SK-N-SH (cell line): ENCODE measurements at regions not wholly inside any gene's neighbourhood (a gene's known extent, or its start where the extent isn't known, plus 50 kb on each side); places are given as distances from the start of the nearest gene placed in this dataset.

Experiments
- CTCF ChIA-PET: fragments of 300-600, 350-600 bp; formaldehyde crosslinking; extraction: SDS; loops from one replicate; lab custom pipeline; 2021; lab: Yijun Ruan, JAX
- POLR2A ChIA-PET: fragments of 350-600 bp; sonication (Branson Sonifier 250); formaldehyde crosslinking; extraction: SDS; loops from one replicate; lab custom pipeline; 2020; ENCODE audit warnings: antibody characterized with exemption, inconsistent platforms; lab: Yijun Ruan, JAX
- DNase-seq: peaks from one replicate; pipeline ENCODE4 v3.0.0; 2012
- H2AFZ ChIP-seq: fragments of 200-600 bp; sonication (generic); 2 replicates; pipeline ENCODE4 v1.8.1; 2016; ENCODE audit warnings: antibody characterized with exemption, mild to moderate bottlenecking, low read depth
- H3F3A ChIP-seq: fragments of 200-600 bp; sonication (generic); replicated peaks from 2 replicates; pipeline ENCODE3; 2016; ENCODE audit warnings: antibody characterized with exemption, mild to moderate bottlenecking; ENCODE audit not compliant: insufficient read depth
- H3K27ac ChIP-seq, 2 experiments: fragments of 200-500 bp in 1 of 2; fragments of 200-600 bp in 1 of 2; sonication (Bioruptor generic) in 1 of 2; sonication (generic), shearing (Covaris generic) in 1 of 2; 2 replicates each; pipeline versions ENCODE4 v1.5.1 to v1.6.1; 2014 to 2016; ENCODE audit warnings: low read depth in 2 of 2, inconsistent platforms in 1 of 2, low read length in 1 of 2, mild to moderate bottlenecking in 1 of 2, mixed read lengths in 1 of 2
- H3K27me3 ChIP-seq: fragments of 200-600 bp; sonication (generic), shearing (Covaris generic); 2 replicates; pipeline ENCODE4 v1.6.1; 2016; ENCODE audit warnings: mixed run types; ENCODE audit not compliant: insufficient read depth
- H3K36me3 ChIP-seq, 2 experiments: fragments of 200-500 bp in 1 of 2; fragments of 200-600 bp in 1 of 2; sonication (Bioruptor generic) in 1 of 2; sonication (generic) in 1 of 2; replicated peaks in 1 of 2; 2 replicates each; pipeline versions ENCODE3 to v1.5.1; 2014 to 2016; ENCODE audit warnings: low read length in 1 of 2, mild to moderate bottlenecking in 1 of 2; ENCODE audit not compliant: insufficient read depth in 2 of 2, control insufficient read depth in 1 of 2
- H3K4me1 ChIP-seq, 2 experiments: fragments of 200-500 bp in 1 of 2; fragments of 200-600 bp in 1 of 2; sonication (Bioruptor generic) in 1 of 2; sonication (generic), shearing (Covaris generic) in 1 of 2; 2 replicates each; pipeline versions ENCODE4 v1.5.1 to v1.6.1; 2014 to 2016; ENCODE audit warnings: low read depth in 1 of 2, low read length in 1 of 2, mixed run types in 1 of 2; ENCODE audit not compliant: insufficient read depth in 2 of 2, control insufficient read depth in 1 of 2
- H3K4me2 ChIP-seq: fragments of 200-600 bp; sonication (generic), shearing (Covaris generic); 2 replicates; pipeline ENCODE4 v1.6.1; 2017; ENCODE audit warnings: mixed run types
- H3K4me3 ChIP-seq, 2 experiments: fragments of 200-500 bp in 1 of 2; fragments of 200-600 bp in 1 of 2; sonication (Bioruptor generic) in 1 of 2; sonication (generic), shearing (Covaris generic) in 1 of 2; 2 replicates each; pipeline versions ENCODE4 v1.5.1 to v1.8.1; 2014 to 2016; ENCODE audit warnings: low read depth in 2 of 2, inconsistent platforms in 1 of 2, low read length in 1 of 2, mild to moderate bottlenecking in 1 of 2, mixed read lengths in 1 of 2, moderate library complexity in 1 of 2
- H3K79me2 ChIP-seq: fragments of 200-600 bp; sonication (generic); 2 replicates; pipeline ENCODE4 v1.8.1; 2017; ENCODE audit warnings: mild to moderate bottlenecking; ENCODE audit not compliant: insufficient read depth
- H3K9ac ChIP-seq: fragments of 200-600 bp; sonication (generic); 2 replicates; pipeline ENCODE4 v1.6.1; 2017; ENCODE audit warnings: mixed run types
- H3K9me2 ChIP-seq: fragments of 200-600 bp; sonication (generic); 2 replicates; pipeline ENCODE4 v1.6.1; 2017; ENCODE audit warnings: mixed run types
- H3K9me3 ChIP-seq: fragments of 200-600 bp; sonication (generic); 2 replicates; pipeline ENCODE4 v1.6.1; 2017; ENCODE audit warnings: mixed run types, mild to moderate bottlenecking, moderate library complexity
- H4K20me1 ChIP-seq: fragments of 200-600 bp; sonication (generic); 2 replicates; pipeline ENCODE4 v1.6.1; 2017; ENCODE audit warnings: mild to moderate bottlenecking, mixed run types; ENCODE audit not compliant: insufficient read depth
- EP300 ChIP-seq, 2 experiments: IDR thresholded peaks; 2 replicates each; pipeline versions ENCODE4 v1.4.0 to v1.6.1; 2012; ENCODE audit warnings: borderline replicate concordance in 1 of 2, low read depth in 1 of 2, low read length in 1 of 2
- EZH2phosphoT487 ChIP-seq: fragments of 200-600 bp; sonication (generic); IDR thresholded peaks from 2 replicates; pipeline ENCODE4 v1.6.1; 2017; ENCODE audit warnings: low read depth, mixed run types, mild to moderate bottlenecking, antibody characterized with exemption, moderate library complexity, borderline replicate concordance
- FOXM1 ChIP-seq: IDR thresholded peaks from 2 replicates; pipeline ENCODE4 v1.4.0; 2012; ENCODE audit warnings: low read depth, mild to moderate bottlenecking
- GATA2 ChIP-seq: sonication (generic); formaldehyde crosslinking; IDR thresholded peaks from 2 replicates; pipeline ENCODE4 v1.5.0; 2020; ENCODE audit warnings: mild to moderate bottlenecking, missing genetic modification reagents
- JUND ChIP-seq: IDR thresholded peaks from 2 replicates; pipeline ENCODE4 v1.4.0; 2012
- MEF2A ChIP-seq: IDR thresholded peaks from 2 replicates; pipeline ENCODE4 v1.4.0; 2012; ENCODE audit warnings: low read depth, borderline replicate concordance
- MXI1 ChIP-seq: IDR thresholded peaks from 2 replicates; pipeline ENCODE4 v1.6.1; 2012; ENCODE audit warnings: mild to moderate bottlenecking, low read depth, low read length, improper control_type of control experiment
- NFIC ChIP-seq: IDR thresholded peaks from 2 replicates; pipeline ENCODE4 v1.4.0; 2012; ENCODE audit warnings: borderline replicate concordance
- POLR2AphosphoS5 ChIP-seq: IDR thresholded peaks from 2 replicates; pipeline ENCODE4 v1.6.1; 2012; ENCODE audit warnings: low read depth, low read length
- RAD21 ChIP-seq: IDR thresholded peaks from 2 replicates; pipeline ENCODE4 v1.6.1; 2012; ENCODE audit warnings: mild to moderate bottlenecking, low read length
- RCOR1 ChIP-seq: fragments of 150-350 bp; IDR thresholded peaks from 2 replicates; pipeline ENCODE4 v1.6.1; 2017; ENCODE audit warnings: antibody characterized with exemption, low read length
- TAF1 ChIP-seq: IDR thresholded peaks from 2 replicates; pipeline ENCODE4 v1.6.1; 2012; ENCODE audit warnings: low read depth, mild to moderate bottlenecking, low read length, moderate library complexity, borderline replicate concordance
- TCF12 ChIP-seq: IDR thresholded peaks from 2 replicates; pipeline ENCODE4 v1.4.0; 2012
- YY1 ChIP-seq: IDR thresholded peaks from 2 replicates; pipeline ENCODE4 v1.4.0; 2012; ENCODE audit warnings: low read depth, mild to moderate bottlenecking
- WGBS: methylation state at CpG from one replicate; pipeline ENCODE4 v1.1.6; 2017; ENCODE audit warnings: low lambda C conversion rate; 5-methylcytosine and 5-hydroxymethylcytosine counted together
- TF ChIP-seq, protein P1 (sequence below): IDR thresholded peaks from 2 replicates; pipeline ENCODE4 v1.4.0; 2012; ENCODE audit warnings: low read depth, borderline replicate concordance

DNA sequence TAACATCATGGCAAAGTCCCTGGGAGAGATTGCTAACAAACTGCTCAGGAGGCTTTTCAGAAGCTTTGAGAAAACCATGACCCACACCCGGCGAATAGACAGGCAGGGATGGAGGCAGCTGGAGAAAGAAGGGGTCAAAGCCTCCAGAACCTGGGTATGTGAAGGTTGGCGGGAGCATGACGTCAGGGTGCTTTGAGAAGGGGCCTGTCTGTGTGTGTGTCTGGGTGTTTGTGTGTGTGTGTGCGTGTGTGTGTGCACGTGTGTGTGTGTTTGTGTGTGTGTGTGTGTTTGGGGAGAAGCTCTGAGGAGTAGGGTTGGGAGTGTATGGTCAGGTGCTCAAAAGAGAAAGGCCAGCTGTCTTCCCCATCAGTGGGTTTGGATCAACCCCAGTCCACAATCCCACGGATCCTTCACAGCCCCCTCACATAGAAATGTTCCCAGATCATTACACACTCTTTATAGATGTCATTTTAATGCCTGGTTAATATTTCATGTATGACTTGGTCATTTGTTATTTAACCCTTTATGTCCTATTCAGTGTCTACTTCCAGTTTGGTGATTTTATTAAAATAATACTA, 254.1 kb upstream of the SMIM21 start:
- no peak overlapping the region for H2AFZ ChIP-seq
- H3K27ac ChIP-seq = no peak overlapping the region
- CTCF ChIA-PET = no interaction called here
- H3K4me2 ChIP-seq = no peak overlapping the region
- H3K4me3 ChIP-seq = no peak overlapping the region
- H3K27me3 ChIP-seq = no peaks in the 10 kb centered on the region
- H3F3A ChIP-seq = no peaks in the 10 kb centered on the region
- no peaks in the 10 kb centered on the region for H4K20me1 ChIP-seq
- H3K79me2 ChIP-seq = no peaks in the 10 kb centered on the region
- 26% methylated on average over 7 of the region's 7 CpGs for WGBS
- no peaks in the 10 kb centered on the region for H3K36me3 ChIP-seq
- no peak for DNase-seq
- no peaks in the 10 kb centered on the region for H3K4me1 ChIP-seq
- POLR2A ChIA-PET = no interaction called here
- H3K9me2 ChIP-seq = no peaks in the 10 kb centered on the region
- no peak for TF ChIP-seq TCF12
- TF ChIP-seq GATA2 = no peak
- TF ChIP-seq FOXM1 = no peak
- TF ChIP-seq NFIC = no peak
- H3K9ac ChIP-seq = no peak overlapping the region
- H3K9me3 ChIP-seq = peaks cover 5% of the 10 kb centered on the region; the same call in 1 of the 2 replicates

DNA sequence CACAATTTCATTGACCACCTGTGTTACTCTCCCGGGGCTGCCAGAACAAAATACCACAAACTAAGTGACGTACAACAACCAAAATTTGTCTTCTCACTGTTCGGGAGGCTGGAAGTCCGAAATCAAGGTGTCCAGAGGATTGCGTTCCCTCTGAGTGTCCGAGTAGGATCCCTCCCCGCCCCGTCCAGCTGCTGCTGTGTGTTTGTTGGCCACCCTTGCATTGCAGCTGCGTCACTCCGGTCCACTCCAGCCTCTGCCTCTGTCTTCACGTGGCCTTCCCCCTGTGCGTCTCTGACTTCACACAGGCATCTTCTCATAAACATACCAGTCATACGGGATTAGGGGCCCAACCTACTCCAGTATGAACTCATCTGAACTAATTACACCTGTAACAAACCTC, 251.8 kb upstream of the SMIM21 start:
- DNase-seq = no peak
- peaks cover 5% of the 10 kb centered on the region; the same call in 1 of the 2 replicates for H3K9me3 ChIP-seq
- no peaks in the 10 kb centered on the region for H3K79me2 ChIP-seq
- H2AFZ ChIP-seq = no peak overlapping the region
- TF ChIP-seq TCF12 (no peak), EP300 (IDR thresholded peaks at IDR 0.05; ENCODE audit: borderline replicate concordance in 1 of 2, low read depth in 1 of 2, low read length in 1 of 2) (no peak), JUND (no peak), POLR2AphosphoS5 (no peak), RAD21 (no peak), NFIC (no peak), MXI1 (no peak), YY1 (no peak), RCOR1 (no peak), EZH2phosphoT487 (no peak), TAF1 (no peak), MEF2A (no peak)
- TF ChIP-seq, protein P1, sequence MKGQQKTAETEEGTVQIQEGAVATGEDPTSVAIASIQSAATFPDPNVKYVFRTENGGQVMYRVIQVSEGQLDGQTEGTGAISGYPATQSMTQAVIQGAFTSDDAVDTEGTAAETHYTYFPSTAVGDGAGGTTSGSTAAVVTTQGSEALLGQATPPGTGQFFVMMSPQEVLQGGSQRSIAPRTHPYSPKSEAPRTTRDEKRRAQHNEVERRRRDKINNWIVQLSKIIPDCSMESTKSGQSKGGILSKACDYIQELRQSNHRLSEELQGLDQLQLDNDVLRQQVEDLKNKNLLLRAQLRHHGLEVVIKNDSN = no peak
- no peaks in the 10 kb centered on the region for H3K9me2 ChIP-seq
- H3K4me3 ChIP-seq = no peak overlapping the region
- H4K20me1 ChIP-seq = no peaks in the 10 kb centered on the region
- WGBS = 41% methylated on average over 13 of the region's 13 CpGs
- no peak overlapping the region for H3K4me2 ChIP-seq
- CTCF ChIA-PET = no interaction called here
- H3K27ac ChIP-seq = no peak overlapping the region
- no peak overlapping the region for H3K9ac ChIP-seq
- no peaks in the 10 kb centered on the region for H3K27me3 ChIP-seq
- no peaks in the 10 kb centered on the region for H3F3A ChIP-seq
- H3K4me1 ChIP-seq = no peaks in the 10 kb centered on the region
- H3K36me3 ChIP-seq = no peaks in the 10 kb centered on the region
- POLR2A ChIA-PET = no interaction called here
